Kidney (tissue), 13 donors: ENCODE measurements at regions not wholly inside any gene's neighbourhood (a gene's known extent, or its start where the extent isn't known, plus 50 kb on each side); places are given as distances from the start of the nearest gene placed in this dataset.

ENCODE experiments used
- DNase-seq, 5 donors: peaks; one replicate each; pipeline ENCODE4 v3.0.0-alpha.2; 2013 to 2020
- FAIRE-seq: peaks from 2 replicates; lab custom pipeline; 2012; peaks lifted over from hg19 to GRCh38; lab: Jason Lieb, UNC
- H3K27ac ChIP-seq, 2 donors: one replicate each; pipeline ENCODE4 v1.7.0; 2013; ENCODE audit warnings: low read depth in 2 of 2, low read length in 2 of 2, inconsistent platforms in 1 of 2
- H3K27me3 ChIP-seq: one replicate; pipeline ENCODE4 v1.7.1; 2013; ENCODE audit warnings: low read length, inconsistent platforms; ENCODE audit not compliant: control insufficient read depth, insufficient read depth
- H3K36me3 ChIP-seq, 3 donors: one replicate each; pipeline versions ENCODE4 v1.7.0 to v1.7.1; 2013; ENCODE audit warnings: low read length in 3 of 3, control low read depth in 1 of 3, inconsistent platforms in 1 of 3; ENCODE audit not compliant: insufficient read depth in 3 of 3, control insufficient read depth in 2 of 3
- H3K4me1 ChIP-seq, 3 donors: one replicate each; pipeline versions ENCODE4 v1.7.0 to v1.7.1; 2013; ENCODE audit warnings: low read length in 3 of 3, inconsistent platforms in 1 of 3, low read depth in 1 of 3; ENCODE audit not compliant: control insufficient read depth in 2 of 3, insufficient read depth in 2 of 3
- H3K4me3 ChIP-seq, 3 donors: one replicate each; pipeline versions ENCODE4 v1.7.0 to v1.8.1; 2013; ENCODE audit warnings: low read length in 3 of 3, control low read depth in 1 of 3, inconsistent platforms in 1 of 3
- H3K9ac ChIP-seq, 3 donors: one replicate each; pipeline versions ENCODE4 v1.7.0 to v1.7.1; 2013; ENCODE audit warnings: low read length in 3 of 3, control low read depth in 1 of 3, inconsistent platforms in 1 of 3
- H3K9me3 ChIP-seq, 3 donors: one replicate each; pipeline versions ENCODE4 v1.7.0 to v1.7.1; 2013; ENCODE audit warnings: low read length in 3 of 3, control low read depth in 1 of 3, inconsistent platforms in 1 of 3; ENCODE audit not compliant: control insufficient read depth in 2 of 3, insufficient read depth in 1 of 3
- CTCF ChIP-seq: IDR thresholded peaks from 3 replicates; pipeline ENCODE4 v1.5.1; 2012; ENCODE audit warnings: mild to moderate bottlenecking, moderate library complexity, borderline replicate concordance; ENCODE audit not compliant: insufficient read depth; ENCODE audit errors: extremely low read depth
- intact Hi-C: fragments of 100-400 bp; cut with DNase I; formaldehyde crosslinking; loops from one replicate; pipeline ENCODE4 v1.11.1; 2022
- donor health status: control.
- donor health status: control.
- donor health status: control.
- donor health status: control.
- donor health status: control.
- donor health status: DM: yes; HTN: yes; CAD: no.
- donor health status: Normal renal cell carcinoma (clear cell type).

- Histone ChIP-seq H3K4me1 (no peaks in the 10 kb centered on the region), H3K36me3 (no peaks in the 10 kb centered on the region), H3K9ac (no peak overlapping the region), H3K9me3 (no peaks in the 10 kb centered on the region), H3K4me3 (peak overlapping the region in 2 of 3 donors; percentile 5 to 27), H3K27ac (no peak overlapping the region), H3K27me3 (no peaks in the 10 kb centered on the region)
- intact Hi-C loops = no loop called here
- TF ChIP-seq CTCF = no peak
- DNase-seq (no peak), FAIRE-seq (no peak)
Observed at GRCh38 chr9:78132701-78133058, 101.1 kb upstream of the GNAQ start.

DNA sequence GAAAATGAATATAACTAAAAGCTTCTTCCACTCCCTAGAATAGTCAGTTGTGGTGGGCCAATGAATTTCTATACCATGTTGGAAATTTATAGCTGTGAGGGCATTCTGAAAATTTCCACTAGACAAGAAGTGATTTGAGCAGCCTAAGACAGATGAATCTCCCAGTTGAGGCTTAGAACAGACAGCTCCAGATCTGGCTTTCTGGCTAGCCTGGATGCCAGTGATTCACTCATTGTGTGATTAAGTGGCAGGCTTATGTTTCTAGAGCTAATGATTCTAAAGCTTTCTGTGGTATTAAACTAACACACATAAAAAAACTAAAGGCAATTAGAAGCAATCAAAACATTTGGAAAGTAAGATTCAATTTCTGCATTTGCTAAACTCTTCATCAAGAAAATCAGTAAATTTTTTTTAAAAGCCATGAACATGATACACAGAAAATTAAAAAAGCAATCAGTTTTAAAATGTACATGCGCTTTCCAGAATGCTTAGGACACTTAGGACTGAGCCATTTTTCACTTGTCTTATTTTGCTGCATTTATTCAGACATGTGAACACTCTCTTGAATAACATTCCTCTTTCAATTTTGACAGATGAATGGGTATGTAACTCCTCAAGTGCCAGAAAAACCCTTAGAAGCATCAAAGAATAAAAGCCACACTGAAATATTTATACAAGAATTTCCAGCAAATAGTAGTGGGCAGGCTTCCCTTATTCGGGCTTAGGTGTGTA lies 100.5 kb upstream of the GNAQ start:
- peak overlapping the region in 2 of 3 donors; percentile 5 to 27 for H3K4me3 ChIP-seq
- no peaks in the 10 kb centered on the region for H3K36me3 ChIP-seq
- no peaks in the 10 kb centered on the region for H3K27me3 ChIP-seq
- no peak for DNase-seq
- no peak for FAIRE-seq
- H3K27ac ChIP-seq = no peak overlapping the region
- no peak overlapping the region for H3K9ac ChIP-seq
- no peaks in the 10 kb centered on the region for H3K4me1 ChIP-seq
- no peaks in the 10 kb centered on the region for H3K9me3 ChIP-seq
- TF ChIP-seq CTCF = no peak
- intact Hi-C loops = no loop called here

- Histone ChIP-seq H3K4me3 (no peak overlapping the region), H3K9me3 (no peaks in the 10 kb centered on the region), H3K4me1 (no peaks in the 10 kb centered on the region), H3K27me3 (no peaks in the 10 kb centered on the region), H3K27ac (no peak overlapping the region), H3K9ac (no peak overlapping the region), H3K36me3 (no peaks in the 10 kb centered on the region)
- no peak for TF ChIP-seq CTCF
- FAIRE-seq (no peak), DNase-seq (no peak)
- intact Hi-C loops = no loop called here
Observed at GRCh38 chr9:78130853-78131252, 99.2 kb upstream of the GNAQ start.

DNA sequence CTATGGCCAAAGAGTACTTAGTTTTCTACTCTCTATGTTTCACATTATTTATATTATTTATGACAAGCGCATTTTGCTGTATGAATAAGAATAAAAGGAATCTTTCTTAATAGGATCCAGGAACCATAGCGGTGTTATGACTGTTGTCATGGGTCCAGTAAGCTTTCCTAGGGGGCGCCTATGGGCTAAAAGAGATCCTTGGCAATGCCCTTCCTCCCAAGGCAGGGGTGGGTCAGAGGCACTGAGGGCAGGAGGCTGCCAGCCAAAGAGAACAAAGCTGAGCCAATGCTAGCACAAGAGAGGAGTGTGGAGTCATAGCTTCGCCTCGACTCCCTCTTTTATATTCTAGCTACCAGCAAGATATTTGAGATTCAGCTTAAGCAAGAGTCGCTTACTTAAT lies 98.4 kb upstream of the GNAQ start:
- FAIRE-seq = no peak

More for the DNA sequence above, 98.4 kb upstream of the GNAQ start:
- Histone ChIP-seq H3K9me3 (no peaks in the 10 kb centered on the region), H3K27ac (no peak overlapping the region), H3K4me3 (no peak overlapping the region), H3K9ac (no peak overlapping the region), H3K4me1 (no peaks in the 10 kb centered on the region), H3K27me3 (no peaks in the 10 kb centered on the region), H3K36me3 (no peaks in the 10 kb centered on the region)
- intact Hi-C loops = no loop called here
- TF ChIP-seq CTCF = no peak
- DNase-seq = peak in 1 of 5 donors; percentile 19
